Aorta (tissue), 5 donors: ENCODE measurements at regions not wholly inside any gene's neighbourhood (a gene's known extent, or its start where the extent isn't known, plus 50 kb on each side); places are given as distances from the start of the nearest gene placed in this dataset.
"Not testable (repeated sequence)": the region's sequence is repeated elsewhere in the genome, so short reads cannot be mapped to it uniquely, and the experiment has no call there.

Experiments used
- ATAC-seq: fragments of 200-7000 bp; cut with Tn5 transposase; one replicate; pipeline ENCODE4 v1.9.1; 2022; ENCODE audit warnings: moderate library complexity; ENCODE audit not compliant: low FRiP score
- DNase-seq, 2 donors: peaks; one replicate each; pipeline ENCODE4 v3.0.0-alpha.2; 2020
- H3K27ac ChIP-seq, 2 donors: one replicate each; pipeline ENCODE4 v1.5.1; 2013; ENCODE audit warnings: low read length in 2 of 2, mild to moderate bottlenecking in 2 of 2, moderate library complexity in 2 of 2, control low read depth in 1 of 2, inconsistent platforms in 1 of 2, low read depth in 1 of 2
- H3K27me3 ChIP-seq, 2 donors: one replicate each; pipeline ENCODE4 v1.6.1; 2013; ENCODE audit warnings: control low read depth in 1 of 2, low read length in 1 of 2, mild to moderate bottlenecking in 1 of 2, moderate library complexity in 1 of 2; ENCODE audit not compliant: insufficient read depth in 2 of 2, control insufficient read depth in 1 of 2
- H3K36me3 ChIP-seq, 2 donors: one replicate each; pipeline ENCODE4 v1.6.1; 2013; ENCODE audit warnings: control low read depth in 1 of 2, low read length in 1 of 2, mild to moderate bottlenecking in 1 of 2; ENCODE audit not compliant: insufficient read depth in 2 of 2, control insufficient read depth in 1 of 2
- H3K4me1 ChIP-seq, 2 donors: one replicate each; pipeline ENCODE4 v1.6.1; 2013; ENCODE audit warnings: low read length in 2 of 2, control low read depth in 1 of 2, mild to moderate bottlenecking in 1 of 2, moderate library complexity in 1 of 2; ENCODE audit not compliant: insufficient read depth in 2 of 2, control insufficient read depth in 1 of 2
- H3K4me3 ChIP-seq, 2 donors: one replicate each; pipeline ENCODE4 v1.5.1; 2013; ENCODE audit warnings: low read length in 2 of 2, control low read depth in 1 of 2, mild to moderate bottlenecking in 1 of 2
- H3K9me3 ChIP-seq: one replicate; pipeline ENCODE4 v1.6.1; 2013; ENCODE audit warnings: mild to moderate bottlenecking, low read length; ENCODE audit not compliant: control insufficient read depth
- WGBS, 2 donors: extraction: QIAGEN DNeasy Blood & Tissue Kit; methylation state at CpG; one replicate each; pipeline ENCODE4 v1.1.7; 2013; 5-methylcytosine and 5-hydroxymethylcytosine counted together
- intact Hi-C, 2 donors: fragments of 100-400 bp; cut with DNase I; formaldehyde crosslinking; loops; one replicate each; pipeline versions ENCODE4 v1.14.2 to v1.15.0; 2022
- donor health status: healthy with polysubstance abuse.
- donor health status: Bipolar disorder and iron deficiency.
- donor health status: DM: no; HTN: no; CAD: no.
- donor health status: DM: no; HTN: no; CAD: no.
- donor health status: DM: yes; HTN: yes; CAD: no.

DNA sequence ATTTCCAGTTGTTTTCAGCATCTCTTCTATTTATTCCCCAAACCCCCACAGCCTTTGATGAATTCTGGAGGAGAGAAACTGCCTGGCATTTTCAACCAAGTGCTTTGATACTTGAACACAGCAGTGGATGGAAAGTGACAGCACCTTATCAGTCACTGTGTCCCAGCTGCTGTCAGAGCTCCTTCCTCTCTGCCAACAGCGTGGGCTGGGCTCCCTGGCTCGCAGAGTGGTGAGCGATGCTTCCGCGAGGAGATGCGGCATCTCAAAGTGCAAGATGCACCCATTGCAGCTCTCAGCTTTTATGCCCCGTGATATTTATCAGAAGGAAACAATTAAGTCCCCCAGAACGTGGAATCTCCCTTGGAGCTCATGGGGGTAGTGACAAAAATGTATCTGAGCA is 72.6 kb upstream of the TCL1A start:
- intact Hi-C loops = no loop called here
- no peaks in the 10 kb centered on the region for H3K27me3 ChIP-seq
- H3K9me3 ChIP-seq = peaks cover 1% of the 10 kb centered on the region
- DNase-seq (no peak), ATAC-seq (no peak)
- H3K27ac ChIP-seq = no peak overlapping the region
- H3K4me1 ChIP-seq = no peaks in the 10 kb centered on the region
- H3K4me3 ChIP-seq = no peak overlapping the region
- 61 to 72% methylated on average over 8 of the region's 8 CpGs for WGBS, 2 donors
- H3K36me3 ChIP-seq = no peaks in the 10 kb centered on the region

DNA sequence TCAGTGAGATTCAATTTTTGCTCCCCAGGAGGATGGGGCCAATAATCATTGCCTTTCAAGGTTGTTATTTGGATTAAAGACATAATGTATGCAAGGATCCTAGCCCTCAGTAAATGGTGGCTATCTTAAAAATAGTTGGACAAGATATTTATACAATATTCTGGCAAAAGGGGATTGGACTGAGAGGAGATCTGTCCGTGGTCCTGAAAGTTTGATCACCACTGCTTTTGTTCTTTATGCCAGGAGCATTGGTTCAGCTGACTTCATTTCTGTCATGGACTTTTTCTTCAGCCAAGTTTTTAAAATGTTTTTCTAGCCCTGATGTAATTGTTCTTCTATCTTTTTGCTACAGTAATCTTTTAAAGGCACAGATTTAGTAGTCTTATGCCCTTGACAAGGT is 70.2 kb upstream of the TCL1A start:
- H3K4me1 ChIP-seq = no peaks in the 10 kb centered on the region
- H3K27ac ChIP-seq = no peak overlapping the region
- ATAC-seq (no peak), DNase-seq (no peak)
- peaks cover 1% of the 10 kb centered on the region for H3K9me3 ChIP-seq
- H3K27me3 ChIP-seq = no peaks in the 10 kb centered on the region
- WGBS, 2 donors = 0 to 1% methylated on average over 1 of the region's 1 CpG
- no peaks in the 10 kb centered on the region for H3K36me3 ChIP-seq
- intact Hi-C loops = no loop called here
- H3K4me3 ChIP-seq = no peak overlapping the region

DNA sequence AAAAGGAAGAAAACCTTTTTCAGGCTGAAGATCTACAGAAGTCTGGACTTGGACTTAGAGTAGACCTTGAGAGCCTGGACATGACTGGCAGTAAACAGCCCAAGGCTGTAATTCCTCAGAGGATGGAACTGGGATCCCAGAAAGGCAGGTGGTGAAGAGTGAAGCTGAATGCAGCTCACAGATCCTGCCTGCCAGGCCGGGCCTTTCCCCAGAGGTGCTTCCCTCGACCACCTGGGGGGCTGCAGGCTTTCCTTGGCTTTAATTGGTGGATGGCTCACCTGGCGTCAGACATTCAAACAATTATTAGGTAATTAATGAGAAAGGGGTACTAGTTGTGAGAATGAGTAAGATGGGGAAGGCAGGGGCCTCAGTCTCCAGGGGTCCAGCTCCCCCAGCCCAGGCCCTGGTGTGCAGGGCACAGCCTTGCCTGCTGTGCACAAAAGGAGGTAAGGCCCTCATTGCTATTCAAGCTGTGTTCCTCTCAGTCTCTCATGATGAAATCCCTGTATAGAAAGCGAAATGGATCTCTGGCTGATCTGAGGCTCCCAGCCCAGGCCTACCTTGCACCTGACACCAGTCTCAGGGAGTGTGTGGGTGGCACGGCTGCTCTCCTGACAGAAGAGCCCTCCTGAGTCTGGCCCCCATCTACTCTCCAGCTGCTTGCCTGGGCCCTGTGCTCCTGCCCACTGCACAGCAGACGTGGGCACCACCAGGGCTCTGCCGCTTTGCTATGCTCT is 63.0 kb upstream of the TCL1A start:
- ATAC-seq (no peak), DNase-seq (no peak)
- Histone ChIP-seq H3K27ac (no peak overlapping the region), H3K4me3 (no peak overlapping the region), H3K4me1 (no peaks in the 10 kb centered on the region), H3K36me3 (no peaks in the 10 kb centered on the region), H3K27me3 (no peaks in the 10 kb centered on the region), H3K9me3 (peaks cover 1% of the 10 kb centered on the region)
- WGBS, 2 donors = 57 to 64% methylated on average over 7 of the region's 7 CpGs
- intact Hi-C loops = loop anchor here in 1 of 2 donors (10.0 kb wide), 1 partner anchor 218 kb away; no protein-coding TSS in a partner anchor

DNA sequence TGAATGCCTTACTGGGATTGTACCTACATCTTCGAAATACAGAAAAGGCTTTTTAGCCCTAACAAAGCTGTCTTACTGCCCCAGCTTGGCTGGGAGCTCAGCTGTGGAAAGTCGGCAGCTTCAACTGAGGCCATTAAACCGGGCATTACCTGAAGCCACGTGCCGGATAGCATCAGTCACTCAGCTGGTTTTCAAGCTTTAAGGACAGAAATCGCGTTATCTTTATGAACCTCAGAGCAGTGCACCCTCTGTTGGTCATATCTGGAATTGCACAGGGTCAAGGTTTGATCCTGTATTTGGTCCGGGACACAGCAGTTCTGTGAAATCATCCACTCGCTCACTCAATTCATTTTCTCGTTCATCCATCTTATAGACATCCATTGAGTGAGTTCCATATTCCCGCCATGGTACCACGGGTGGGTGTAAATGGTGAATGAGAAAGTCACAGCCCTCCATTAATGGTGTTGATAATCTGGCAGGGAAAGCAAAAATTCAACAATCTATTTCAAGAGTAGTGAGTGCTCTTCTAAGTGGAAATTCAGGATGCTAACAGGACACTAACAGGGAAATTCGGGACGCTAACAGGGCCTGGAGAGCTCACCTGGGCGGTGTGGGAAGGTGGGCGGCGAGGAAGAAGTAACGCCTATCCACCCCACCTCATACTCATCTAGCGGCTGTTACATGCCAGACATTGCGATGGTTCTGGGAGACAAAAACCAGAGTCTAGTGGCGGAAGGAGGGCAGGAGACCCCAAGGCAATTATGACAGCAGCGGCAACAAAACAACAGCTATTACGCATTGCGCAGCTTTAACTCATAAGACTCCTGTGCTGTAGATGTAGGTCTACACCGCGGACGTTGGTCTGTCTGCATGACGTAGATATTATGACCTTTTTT is 60.6 kb upstream of the TCL1A start:
- Histone ChIP-seq H3K9me3 (peaks cover 2% of the 10 kb centered on the region), H3K4me3 (no peak overlapping the region), H3K27ac (no peak overlapping the region), H3K27me3 (no peaks in the 10 kb centered on the region), H3K4me1 (no peaks in the 10 kb centered on the region), H3K36me3 (no peaks in the 10 kb centered on the region)
- ATAC-seq (no peak), DNase-seq (no peak)
- 58 to 60% methylated on average over 28 of the region's 28 CpGs for WGBS, 2 donors
- intact Hi-C loops = loop anchor here (5.0 to 10.0 kb wide), 2 partner anchors 212 to 220 kb away; no protein-coding TSS in a partner anchor

DNA sequence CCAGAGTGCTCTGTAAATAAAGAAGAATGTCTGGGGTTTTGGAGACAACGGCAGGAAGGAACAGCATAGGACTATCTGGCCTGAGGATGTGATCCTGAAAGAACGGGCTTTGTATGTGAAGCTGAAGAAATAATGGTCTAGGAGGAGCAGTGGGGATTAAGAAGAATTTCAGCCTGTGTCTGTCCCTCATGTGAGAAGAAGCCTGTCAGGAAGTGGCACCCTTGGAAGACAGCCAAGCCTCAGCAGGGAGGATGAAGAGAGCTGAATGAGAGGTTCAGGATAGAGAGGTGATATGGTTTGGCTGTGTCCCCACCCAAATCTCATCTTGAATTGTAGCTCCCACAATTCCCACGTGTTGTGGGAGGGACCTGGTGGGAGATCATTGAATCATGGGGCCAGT is 56.9 kb upstream of the TCL1A start:
- Histone ChIP-seq H3K27ac (no peak overlapping the region), H3K27me3 (no peaks in the 10 kb centered on the region), H3K4me3 (no peak overlapping the region), H3K4me1 (no peaks in the 10 kb centered on the region), H3K36me3 (no peaks in the 10 kb centered on the region), H3K9me3 (peaks cover 1% of the 10 kb centered on the region)
- intact Hi-C loops = loop anchor here (5.0 to 10.0 kb wide), 2 partner anchors 208 to 224 kb away; no protein-coding TSS in a partner anchor
- 49 to 63% methylated on average over 3 of the region's 3 CpGs for WGBS, 2 donors
- DNase-seq = no peak
- ATAC-seq = no peak

- 53 to 55% methylated on average over 4 of the region's 4 CpGs for WGBS, 2 donors
- H3K4me3 ChIP-seq = no peak overlapping the region
- H3K4me1 ChIP-seq = no peaks in the 10 kb centered on the region
- no peak for DNase-seq
- intact Hi-C loops = loop anchor here (5.0 to 10.0 kb wide), 2 partner anchors 208 to 225 kb away; no protein-coding TSS in a partner anchor
- no peak for ATAC-seq
- no peaks in the 10 kb centered on the region for H3K27me3 ChIP-seq
- H3K36me3 ChIP-seq = no peaks in the 10 kb centered on the region
- no peak overlapping the region for H3K27ac ChIP-seq
- peaks cover 1% of the 10 kb centered on the region for H3K9me3 ChIP-seq
Measured at GRCh38 chr14:95769976-95770375, 56.1 kb upstream of the TCL1A start.

- DNase-seq, intact Hi-C loops: not testable (repeated sequence)
- WGBS, 2 donors = 33 to 37% methylated on average over 5 of the region's 5 CpGs
Measured at GRCh38 chr14:95769431-95769830, 55.5 kb upstream of the TCL1A start.

GRCh38 chr14:95765051-95765450 is 51.1 kb upstream of the TCL1A start:
- no peak for DNase-seq
- no peaks in the 10 kb centered on the region for H3K36me3 ChIP-seq
- intact Hi-C loops = no loop called here
- H3K27ac ChIP-seq = no peak overlapping the region
- H3K4me1 ChIP-seq = no peaks in the 10 kb centered on the region
- ATAC-seq = no peak
- 40% methylated on average over 9 of the region's 9 CpGs for WGBS, 2 donors
- H3K27me3 ChIP-seq = peaks cover 0 to 5% of the 10 kb centered on the region in 2 donors
- H3K9me3 ChIP-seq = no peaks in the 10 kb centered on the region
- no peak overlapping the region for H3K4me3 ChIP-seq

More at GRCh38 chr14:95769431-95769830, 55.5 kb upstream of the TCL1A start:
- H3K9me3 ChIP-seq, H3K4me1 ChIP-seq, H3K27ac ChIP-seq, H3K4me3 ChIP-seq, H3K36me3 ChIP-seq, ATAC-seq, H3K27me3 ChIP-seq: not testable (repeated sequence)
